ENCODE measurements at regions not wholly inside any gene's neighbourhood (a gene's known extent, or its start where the extent isn't known, plus 50 kb on each side); places are given as distances from the start of the nearest gene placed in this dataset.

GRCh38 chr14:38623661-38624060 is 367.8 kb upstream of the CLEC14A start:
- no peak for TF ChIP-seq CTCF (IDR thresholded peaks at IDR 0.05)
- TF ChIP-seq REST (IDR thresholded peaks at IDR 0.05; ENCODE audit: insufficient read depth in 1 of 2, low read depth in 2 of 2, low read length in 1 of 2): no peak

Data from Panc1 (cell line).